ENCODE measurements at regions not wholly inside any gene's neighbourhood (a gene's known extent, or its start where the extent isn't known, plus 50 kb on each side); places are given as distances from the start of the nearest gene placed in this dataset.

GRCh38 chr6:14065350-14065749 lies 52.2 kb upstream of the CD83 start:
- no peak for DNase-seq

GRCh38 chr6:14066782-14067406 lies 50.7 kb upstream of the CD83 start:
- DNase-seq = peak; percentile 71

GRCh38 chr6:14067656-14068055 lies 49.9 kb upstream of the CD83 start:
- DNase-seq = no peak
